K562 (cell line): ENCODE measurements at regions not wholly inside any gene's neighbourhood (a gene's known extent, or its start where the extent isn't known, plus 50 kb on each side); places are given as distances from the start of the nearest gene placed in this dataset.

Experiments used
- ATAC-seq: fragments of 200-7000 bp; cut with Tn5 transposase; 3 replicates; pipeline ENCODE4 v1.9.1; 2020; ENCODE audit warnings: moderate library complexity
- BruUV-seq: library from RNA; stranded (reverse); fragments of 400-500 nt; replicated peaks from 2 replicates; lab custom pipeline; 2021; lab: Mats Ljungman, UMichigan
- CTCF ChIA-PET: fragments of 300-600 bp; formaldehyde crosslinking; extraction: SDS; loops from one replicate; lab custom pipeline; 2021; ENCODE audit warnings: low intra/inter-chr PET ratio; lab: Yijun Ruan, JAX
- POLR2A ChIA-PET: fragments of 300-600, 350-650 bp; sonication (Branson Sonifier 250); formaldehyde crosslinking; extraction: SDS; loops from one replicate; lab custom pipeline; 2021; ENCODE audit warnings: antibody characterized with exemption, inconsistent platforms; lab: Yijun Ruan, JAX
- DNase-seq, 4 experiments: peaks; one replicate each; pipeline versions ENCODE4 v3.0.0 to v3.0.0-alpha.2; 2011 to 2018; ENCODE audit warnings: low spot score in 3 of 4, mixed read lengths in 3 of 4; ENCODE audit errors: extremely low read depth in 1 of 4
- FAIRE-seq: peaks from 2 replicates; lab custom pipeline; 2011; peaks lifted over from hg19 to GRCh38; lab: Jason Lieb, UNC
- H2AFZ ChIP-seq: 2 replicates; pipeline ENCODE4 v1.6.0; 2011; ENCODE audit warnings: low read depth, low read length, control low read depth, inconsistent platforms
- H3K27ac ChIP-seq: fragments of 200-600 bp; 3 replicates; pipeline ENCODE4 v1.8.0; 2011; ENCODE audit warnings: low read depth, mild to moderate bottlenecking, control low read depth, inconsistent platforms, low read length, moderate library complexity, mixed read lengths; ENCODE audit errors: extremely low read depth
- H3K27me3 ChIP-seq, 2 experiments: fragments of 300-600 bp in 1 of 2; 2 replicates in 1 of 2; 3 replicates in 1 of 2; pipeline versions ENCODE4 v1.6.0 to v1.8.0; 2011; ENCODE audit warnings: inconsistent platforms in 2 of 2, low read length in 2 of 2, mild to moderate bottlenecking in 1 of 2, mixed read lengths in 1 of 2, moderate library complexity in 1 of 2; ENCODE audit not compliant: control insufficient read depth in 2 of 2, insufficient read depth in 2 of 2
- H3K36me3 ChIP-seq: fragments of 300-600 bp; 3 replicates; pipeline ENCODE4 v1.8.0; 2011; ENCODE audit warnings: mild to moderate bottlenecking, low read length, inconsistent platforms; ENCODE audit not compliant: control insufficient read depth, insufficient read depth
- H3K4me1 ChIP-seq, 2 experiments: fragments of 200-600 bp in 1 of 2; replicated peaks in 1 of 2; 2 replicates in 1 of 2; 3 replicates in 1 of 2; pipeline versions ENCODE4 v1.5.1 to v1.8.0; 2011; ENCODE audit warnings: inconsistent platforms in 2 of 2, low read length in 2 of 2, mild to moderate bottlenecking in 1 of 2, mixed read lengths in 1 of 2, moderate library complexity in 1 of 2; ENCODE audit not compliant: control insufficient read depth in 2 of 2, insufficient read depth in 2 of 2
- H3K4me2 ChIP-seq: 2 replicates; pipeline ENCODE4 v1.6.1; 2011; ENCODE audit warnings: low read length, control low read depth, inconsistent platforms, mixed read lengths; ENCODE audit not compliant: insufficient read depth
- H3K4me3 ChIP-seq: fragments of 200-600 bp; sonication (generic), shearing (Covaris generic); 2 replicates; pipeline ENCODE4 v1.5.1; 2016; ENCODE audit warnings: control low read depth, inconsistent platforms
- H3K79me2 ChIP-seq: fragments of 200-600 bp; 3 replicates; pipeline ENCODE4 v1.8.0; 2011; ENCODE audit warnings: low read length, inconsistent platforms; ENCODE audit not compliant: control insufficient read depth, insufficient read depth
- H3K9ac ChIP-seq, 2 experiments: 2 replicates each; pipeline versions ENCODE4 v1.6.0 to v1.6.1; 2011; ENCODE audit warnings: low read depth in 2 of 2, low read length in 2 of 2, control low read depth in 1 of 2, inconsistent platforms in 1 of 2, mild to moderate bottlenecking in 1 of 2, mixed read lengths in 1 of 2; ENCODE audit not compliant: insufficient read depth in 1 of 2
- H3K9me1 ChIP-seq: one replicate; pipeline ENCODE4 v1.6.0; 2011; ENCODE audit warnings: inconsistent platforms, mild to moderate bottlenecking, low read length, moderate library complexity; ENCODE audit not compliant: control insufficient read depth, insufficient read depth
- H3K9me3 ChIP-seq: replicated peaks from 2 replicates; pipeline ENCODE4 v1.5.1; 2011; ENCODE audit warnings: low read depth, low read length, inconsistent platforms; ENCODE audit not compliant: control insufficient read depth, insufficient read depth
- H4K20me1 ChIP-seq: replicated peaks from 2 replicates; pipeline ENCODE4 v1.6.1; 2011; ENCODE audit warnings: low read length, inconsistent platforms, mixed read lengths; ENCODE audit not compliant: control insufficient read depth, insufficient read depth
- EGR1 ChIP-seq: fragments of 450-650 bp; conservative IDR thresholded peaks from 2 replicates; pipeline ENCODE4 v1.6.1; 2017; ENCODE audit warnings: mild to moderate bottlenecking
- ETV1 ChIP-seq: fragments of 450-650 bp; conservative IDR thresholded peaks from 2 replicates; pipeline ENCODE4 v1.6.1; 2016; ENCODE audit warnings: missing genetic modification characterization, control low read depth, low read depth, missing compliant biosample characterization
- IFI16 ChIP-seq: fragments of 250-450 bp; sonication (Bioruptor Pico); IDR thresholded peaks from 2 replicates; pipeline ENCODE4 v2.1.2; 2022; ENCODE audit warnings: mild to moderate bottlenecking, inconsistent platforms
- MEIS2 ChIP-seq: fragments of 450-650 bp; IDR thresholded peaks from 2 replicates; pipeline ENCODE4 v1.6.1; 2014; ENCODE audit warnings: mild to moderate bottlenecking; ENCODE audit not compliant: partially characterized antibody
- NRF1 ChIP-seq, 2 experiments: fragments of 450-650 bp; IDR thresholded peaks in 1 of 2; conservative IDR thresholded peaks in 1 of 2; 2 replicates each; pipeline ENCODE4 v1.6.1; 2014; ENCODE audit warnings: mild to moderate bottlenecking in 2 of 2
- PTTG1 ChIP-seq: fragments of 450-650 bp; IDR thresholded peaks from 2 replicates; pipeline ENCODE4 v1.6.1; 2016; ENCODE audit warnings: low read depth, mild to moderate bottlenecking, missing genetic modification characterization, missing compliant biosample characterization
- RBM14 ChIP-seq: fragments of 200-400 bp; formaldehyde crosslinking; IDR thresholded peaks from 2 replicates; pipeline ENCODE4 v1.6.1; 2018; ENCODE audit warnings: low read depth, mild to moderate bottlenecking, low read length, moderate library complexity, borderline replicate concordance; ENCODE audit not compliant: insufficient read depth
- SMAD4 ChIP-seq: fragments of 250-450 bp; sonication (Bioruptor Pico); conservative IDR thresholded peaks from 2 replicates; pipeline ENCODE4 v1.8.0; 2021; ENCODE audit warnings: inconsistent platforms, mild to moderate bottlenecking, moderate library complexity
- SRSF9 ChIP-seq: fragments of 200-400 bp; formaldehyde crosslinking; IDR thresholded peaks from 2 replicates; pipeline ENCODE4 v1.6.1; 2017; ENCODE audit warnings: low read depth, low read length, borderline replicate concordance
- ZKSCAN8 ChIP-seq: fragments of 200-800 bp; sonication (Bioruptor generic); IDR thresholded peaks from 2 replicates; pipeline ENCODE4 v1.6.1; 2016; ENCODE audit warnings: missing genetic modification characterization, missing compliant biosample characterization
- WGBS: fragments of 100-300 bp; shearing (Covaris generic); methylation state at CpG from one replicate; pipeline ENCODE4 v1.1.6; 2016; ENCODE audit warnings: low coverage, mixed read lengths; ENCODE audit not compliant: insufficient coverage; ENCODE audit errors: missing lambda C conversion rate; 5-methylcytosine and 5-hydroxymethylcytosine counted together
- in situ Hi-C: fragments of 300-500 bp; cut with MboI; formaldehyde crosslinking; loops from 4 replicates; pipeline ENCODE4 v1.15.0; 2018; ENCODE audit warnings: inconsistent platforms, mixed read lengths
- intact Hi-C: fragments of 100-400 bp; cut with micrococcal nuclease; formaldehyde crosslinking; loops from 2 replicates; pipeline ENCODE4 v1.14.2; 2022
- TF ChIP-seq, protein P1 (sequence below): sonication (generic); formaldehyde crosslinking; IDR thresholded peaks from 2 replicates; pipeline ENCODE4 v1.8.1; 2023; ENCODE audit warnings: mild to moderate bottlenecking, missing genetic modification reagents
- TF ChIP-seq, protein P2 (sequence below): fragments of 450-650 bp; IDR thresholded peaks from 2 replicates; pipeline ENCODE4 v1.6.1; 2017; ENCODE audit warnings: antibody characterized with exemption
- TF ChIP-seq, protein P3 (sequence below): fragments of 250-450 bp; sonication (Bioruptor Pico); IDR thresholded peaks from 2 replicates; pipeline ENCODE4 v1.5.1; 2021; ENCODE audit warnings: mild to moderate bottlenecking

DNA sequence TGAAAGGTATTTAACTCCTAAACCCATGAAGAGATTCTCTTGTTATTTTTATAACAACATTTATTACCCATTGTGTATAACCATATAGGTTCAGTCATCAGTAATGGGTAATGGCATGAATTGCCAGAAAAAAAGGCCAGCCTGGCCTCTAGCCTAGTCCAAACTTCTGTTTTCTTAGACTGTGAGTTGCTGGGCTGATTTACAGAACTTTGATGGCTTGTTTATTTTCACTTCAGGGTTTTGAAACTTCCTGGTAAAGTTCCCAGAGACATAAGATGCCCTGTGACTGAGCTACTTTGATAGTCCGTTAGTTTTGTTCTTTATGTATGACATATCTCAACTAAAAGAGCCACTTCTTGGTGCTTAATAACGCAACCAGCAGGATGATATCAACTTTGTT lies 164.8 kb downstream of the METTL4 start:
- intact Hi-C loops, result no loop called here
- no peaks in the 10 kb centered on the region for H3K79me2 ChIP-seq
- no peak overlapping the region for H3K4me3 ChIP-seq
- BruUV-seq, result no TSS peak
- FAIRE-seq, result no peak
- no peak for ATAC-seq
- no peak overlapping the region for H3K4me2 ChIP-seq
- in situ Hi-C loops, result no loop called here
- H3K9me1 ChIP-seq, result no peaks in the 10 kb centered on the region
- no peaks in the 10 kb centered on the region for H4K20me1 ChIP-seq
- WGBS, result 28% methylated on average over 2 of the region's 2 CpGs
- H2AFZ ChIP-seq, result no peak overlapping the region
- no peaks in the 10 kb centered on the region for H3K9me3 ChIP-seq
- no peak overlapping the region for H3K27ac ChIP-seq
- no peak overlapping the region for H3K9ac ChIP-seq
- DNase-seq, result no peak
- H3K36me3 ChIP-seq, result no peaks in the 10 kb centered on the region
- ChIA-PET POLR2A (no interaction called here), CTCF (no interaction called here)
- H3K4me1 ChIP-seq, result no peaks in the 10 kb centered on the region
- H3K27me3 ChIP-seq, result no peaks in the 10 kb centered on the region; a peak in 1 of 5 replicates
- TF ChIP-seq SRSF9, result no peak
- TF ChIP-seq, protein P1, sequence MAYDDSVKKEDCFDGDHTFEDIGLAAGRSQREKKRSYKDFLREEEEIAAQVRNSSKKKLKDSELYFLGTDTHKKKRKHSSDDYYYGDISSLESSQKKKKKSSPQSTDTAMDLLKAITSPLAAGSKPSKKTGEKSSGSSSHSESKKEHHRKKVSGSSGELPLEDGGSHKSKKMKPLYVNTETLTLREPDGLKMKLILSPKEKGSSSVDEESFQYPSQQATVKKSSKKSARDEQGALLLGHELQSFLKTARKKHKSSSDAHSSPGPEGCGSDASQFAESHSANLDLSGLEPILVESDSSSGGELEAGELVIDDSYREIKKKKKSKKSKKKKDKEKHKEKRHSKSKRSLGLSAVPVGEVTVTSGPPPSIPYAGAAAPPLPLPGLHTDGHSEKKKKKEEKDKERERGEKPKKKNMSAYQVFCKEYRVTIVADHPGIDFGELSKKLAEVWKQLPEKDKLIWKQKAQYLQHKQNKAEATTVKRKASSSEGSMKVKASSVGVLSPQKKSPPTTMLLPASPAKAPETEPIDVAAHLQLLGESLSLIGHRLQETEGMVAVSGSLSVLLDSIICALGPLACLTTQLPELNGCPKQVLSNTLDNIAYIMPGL (CRISPR knock-in tag), result no peak
- TF ChIP-seq NRF1 (conservative IDR thresholded peaks at IDR 0.05 in 1 of 2, IDR thresholded peaks at IDR 0.05 in 1 of 2), result no peak
- TF ChIP-seq, protein P2, sequence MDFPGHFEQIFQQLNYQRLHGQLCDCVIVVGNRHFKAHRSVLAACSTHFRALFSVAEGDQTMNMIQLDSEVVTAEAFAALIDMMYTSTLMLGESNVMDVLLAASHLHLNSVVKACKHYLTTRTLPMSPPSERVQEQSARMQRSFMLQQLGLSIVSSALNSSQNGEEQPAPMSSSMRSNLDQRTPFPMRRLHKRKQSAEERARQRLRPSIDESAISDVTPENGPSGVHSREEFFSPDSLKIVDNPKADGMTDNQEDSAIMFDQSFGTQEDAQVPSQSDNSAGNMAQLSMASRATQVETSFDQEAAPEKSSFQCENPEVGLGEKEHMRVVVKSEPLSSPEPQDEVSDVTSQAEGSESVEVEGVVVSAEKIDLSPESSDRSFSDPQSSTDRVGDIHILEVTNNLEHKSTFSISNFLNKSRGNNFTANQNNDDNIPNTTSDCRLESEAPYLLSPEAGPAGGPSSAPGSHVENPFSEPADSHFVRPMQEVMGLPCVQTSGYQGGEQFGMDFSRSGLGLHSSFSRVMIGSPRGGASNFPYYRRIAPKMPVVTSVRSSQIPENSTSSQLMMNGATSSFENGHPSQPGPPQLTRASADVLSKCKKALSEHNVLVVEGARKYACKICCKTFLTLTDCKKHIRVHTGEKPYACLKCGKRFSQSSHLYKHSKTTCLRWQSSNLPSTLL, result no peak
- TF ChIP-seq IFI16, result no peak
- TF ChIP-seq PTTG1 (tag), result no peak
- no peak for TF ChIP-seq RBM14
- no peak for TF ChIP-seq EGR1
- TF ChIP-seq ETV1 (tag), result no peak
- TF ChIP-seq MEIS2, result no peak
- TF ChIP-seq, protein P3, sequence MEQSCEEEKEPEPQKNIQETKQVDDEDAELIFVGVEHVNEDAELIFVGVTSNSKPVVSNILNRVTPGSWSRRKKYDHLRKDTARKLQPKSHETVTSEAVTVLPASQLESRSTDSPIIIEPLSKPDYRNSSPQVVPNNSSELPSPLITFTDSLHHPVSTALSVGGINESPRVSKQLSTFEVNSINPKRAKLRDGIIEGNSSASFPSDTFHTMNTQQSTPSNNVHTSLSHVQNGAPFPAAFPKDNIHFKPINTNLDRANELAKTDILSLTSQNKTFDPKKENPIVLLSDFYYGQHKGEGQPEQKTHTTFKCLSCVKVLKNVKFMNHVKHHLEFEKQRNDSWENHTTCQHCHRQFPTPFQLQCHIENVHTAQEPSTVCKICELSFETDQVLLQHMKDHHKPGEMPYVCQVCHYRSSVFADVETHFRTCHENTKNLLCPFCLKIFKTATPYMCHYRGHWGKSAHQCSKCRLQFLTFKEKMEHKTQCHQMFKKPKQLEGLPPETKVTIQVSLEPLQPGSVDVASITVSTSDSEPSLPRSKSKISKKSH (CRISPR knock-in tag), result no peak
- TF ChIP-seq SMAD4 (CRISPR knock-in tag), result no peak
- no peak for TF ChIP-seq ZKSCAN8 (CRISPR knock-in tag)
